AG09319 (cell line): ENCODE measurements at regions not wholly inside any gene's neighbourhood (a gene's known extent, or its start where the extent isn't known, plus 50 kb on each side); places are given as distances from the start of the nearest gene placed in this dataset.
"Not testable (repeated sequence)": the region's sequence is repeated elsewhere in the genome, so short reads cannot be mapped to it uniquely, and the experiment has no call there.

ENCODE experiments used
- DNase-seq: peaks from one replicate; pipeline ENCODE4 v3.0.0-alpha.2; 2010; ENCODE audit warnings: low read depth; ENCODE audit errors: extremely low read depth
- CTCF ChIP-seq: IDR thresholded peaks from 2 replicates; pipeline ENCODE4 v1.5.1; 2011; ENCODE audit warnings: low read depth, mild to moderate bottlenecking, inconsistent platforms, low read length, moderate library complexity

GRCh38 chr14:25358330-25358729 is 308.4 kb upstream of the STXBP6 start:
- no peak for TF ChIP-seq CTCF
- DNase-seq: no peak

GRCh38 chr14:25351269-25351668 is 301.3 kb upstream of the STXBP6 start:
- no peak for TF ChIP-seq CTCF
- no peak for DNase-seq

GRCh38 chr14:25350802-25351201 is 300.9 kb upstream of the STXBP6 start:
- no peak for TF ChIP-seq CTCF
- DNase-seq: no peak

GRCh38 chr14:25350021-25350420 is 300.1 kb upstream of the STXBP6 start:
- DNase-seq: no peak
- no peak for TF ChIP-seq CTCF

- DNase-seq: no peak
- no peak for TF ChIP-seq CTCF
Observed at GRCh38 chr14:25349269-25349668, 299.3 kb upstream of the STXBP6 start.

GRCh38 chr14:25340882-25341281 is 290.9 kb upstream of the STXBP6 start:
- TF ChIP-seq CTCF: no peak
- no peak for DNase-seq

- TF ChIP-seq CTCF: no peak
Observed at GRCh38 chr14:25322784-25323183, 272.8 kb upstream of the STXBP6 start.

GRCh38 chr14:25316007-25316406 is 266.1 kb upstream of the STXBP6 start:
- DNase-seq: not testable (repeated sequence)

More at GRCh38 chr14:25322784-25323183, 272.8 kb upstream of the STXBP6 start:
- no peak for DNase-seq
